ENCODE measurements at regions not wholly inside any gene's neighbourhood (a gene's known extent, or its start where the extent isn't known, plus 50 kb on each side); places are given as distances from the start of the nearest gene placed in this dataset.

DNA sequence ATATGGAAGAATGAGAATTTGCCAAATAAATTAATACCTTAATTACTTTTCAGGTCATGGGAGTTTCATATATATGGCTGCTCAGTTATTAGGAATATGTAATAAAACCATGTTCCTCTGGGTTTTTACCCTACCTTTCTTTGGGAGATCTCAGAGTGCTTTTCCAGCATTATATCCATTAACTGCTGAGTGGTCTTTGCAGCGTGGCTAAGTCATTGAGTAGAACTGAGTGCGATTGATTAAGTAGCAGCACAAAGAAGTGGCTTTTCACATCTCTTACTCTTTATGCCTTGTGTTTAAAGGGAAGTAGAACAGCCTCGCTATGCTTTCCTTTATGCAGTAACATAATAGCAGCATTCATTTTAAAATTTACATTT lies 340.1 kb downstream of the SNAPC1 start:
- H3K9me3 ChIP-seq (ENCODE audit: insufficient read depth, low read length), result no peaks in the 10 kb centered on the region
- H3K79me2 ChIP-seq (ENCODE audit: insufficient read depth, low read length), result no peaks in the 10 kb centered on the region
- no peaks in the 10 kb centered on the region for H4K20me1 ChIP-seq (ENCODE audit: low read depth, low read length)
- H3K4me3 ChIP-seq (ENCODE audit: insufficient read depth, low read length, poor library complexity, severe bottlenecking), result no peak overlapping the region
- H3K27me3 ChIP-seq (ENCODE audit: low read length), result no peaks in the 10 kb centered on the region
- no peak overlapping the region for H3K9ac ChIP-seq (ENCODE audit: low read length)
- H3F3A ChIP-seq (ENCODE audit: insufficient read depth), result no peaks in the 10 kb centered on the region
- no peaks in the 10 kb centered on the region for H3K9me2 ChIP-seq (replicated peaks; ENCODE audit: insufficient read depth, low read length)
- no peak overlapping the region for H3K4me2 ChIP-seq (ENCODE audit: low read depth, low read length, poor library complexity, severe bottlenecking)
- H2AFZ ChIP-seq (ENCODE audit: low read depth, low read length, severe bottlenecking), result no peak overlapping the region
- no peak for TF ChIP-seq EZH2phosphoT487 (conservative IDR thresholded peaks at IDR 0.05; ENCODE audit: low read length)
- TF ChIP-seq, protein P1, sequence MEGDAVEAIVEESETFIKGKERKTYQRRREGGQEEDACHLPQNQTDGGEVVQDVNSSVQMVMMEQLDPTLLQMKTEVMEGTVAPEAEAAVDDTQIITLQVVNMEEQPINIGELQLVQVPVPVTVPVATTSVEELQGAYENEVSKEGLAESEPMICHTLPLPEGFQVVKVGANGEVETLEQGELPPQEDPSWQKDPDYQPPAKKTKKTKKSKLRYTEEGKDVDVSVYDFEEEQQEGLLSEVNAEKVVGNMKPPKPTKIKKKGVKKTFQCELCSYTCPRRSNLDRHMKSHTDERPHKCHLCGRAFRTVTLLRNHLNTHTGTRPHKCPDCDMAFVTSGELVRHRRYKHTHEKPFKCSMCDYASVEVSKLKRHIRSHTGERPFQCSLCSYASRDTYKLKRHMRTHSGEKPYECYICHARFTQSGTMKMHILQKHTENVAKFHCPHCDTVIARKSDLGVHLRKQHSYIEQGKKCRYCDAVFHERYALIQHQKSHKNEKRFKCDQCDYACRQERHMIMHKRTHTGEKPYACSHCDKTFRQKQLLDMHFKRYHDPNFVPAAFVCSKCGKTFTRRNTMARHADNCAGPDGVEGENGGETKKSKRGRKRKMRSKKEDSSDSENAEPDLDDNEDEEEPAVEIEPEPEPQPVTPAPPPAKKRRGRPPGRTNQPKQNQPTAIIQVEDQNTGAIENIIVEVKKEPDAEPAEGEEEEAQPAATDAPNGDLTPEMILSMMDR (IDR thresholded peaks at IDR 0.05; ENCODE audit: insufficient read depth, low read length, poor library complexity, severe bottlenecking), result no peak
- H3K27ac ChIP-seq (ENCODE audit: low read depth, low read length), result no peak overlapping the region
- no peaks in the 10 kb centered on the region for H3K36me3 ChIP-seq (ENCODE audit: low read length)

DNA sequence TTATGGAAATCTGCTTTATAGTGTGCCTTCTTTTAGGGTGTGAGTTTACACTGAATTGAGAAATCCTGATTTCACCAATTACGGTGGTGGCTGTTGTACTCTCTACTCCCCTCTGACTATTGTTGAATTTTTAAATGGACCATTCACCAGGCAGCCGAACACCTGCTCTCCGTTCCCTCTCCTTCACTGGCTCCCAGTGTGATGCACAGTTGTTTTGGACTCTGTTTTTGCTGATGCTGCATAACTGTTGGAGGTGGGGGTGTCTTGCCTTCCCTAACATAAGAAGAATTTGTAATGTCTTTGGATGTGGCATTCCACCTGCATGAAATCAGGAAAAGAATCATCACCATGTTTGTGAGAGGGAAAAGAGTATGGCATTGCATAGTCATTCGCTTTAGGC lies 341.2 kb downstream of the SNAPC1 start:
- Histone ChIP-seq H3K36me3 (ENCODE audit: low read length) (no peaks in the 10 kb centered on the region), H3K27ac (ENCODE audit: low read depth, low read length) (no peak overlapping the region), H3K9ac (ENCODE audit: low read length) (no peak overlapping the region), H3K27me3 (ENCODE audit: low read length) (no peaks in the 10 kb centered on the region), H3K9me2 (replicated peaks; ENCODE audit: insufficient read depth, low read length) (no peaks in the 10 kb centered on the region), H3K4me2 (ENCODE audit: low read depth, low read length, poor library complexity, severe bottlenecking) (no peak overlapping the region), H2AFZ (ENCODE audit: low read depth, low read length, severe bottlenecking) (no peak overlapping the region), H3K79me2 (ENCODE audit: insufficient read depth, low read length) (no peaks in the 10 kb centered on the region), H4K20me1 (ENCODE audit: low read depth, low read length) (no peaks in the 10 kb centered on the region), H3F3A (ENCODE audit: insufficient read depth) (no peaks in the 10 kb centered on the region), H3K4me3 (ENCODE audit: insufficient read depth, low read length, poor library complexity, severe bottlenecking) (no peak overlapping the region), H3K9me3 (ENCODE audit: insufficient read depth, low read length) (no peaks in the 10 kb centered on the region)
- no peak for TF ChIP-seq EZH2phosphoT487 (conservative IDR thresholded peaks at IDR 0.05; ENCODE audit: low read length)
- TF ChIP-seq, protein P1 (IDR thresholded peaks at IDR 0.05; ENCODE audit: insufficient read depth, low read length, poor library complexity, severe bottlenecking), result no peak

DNA sequence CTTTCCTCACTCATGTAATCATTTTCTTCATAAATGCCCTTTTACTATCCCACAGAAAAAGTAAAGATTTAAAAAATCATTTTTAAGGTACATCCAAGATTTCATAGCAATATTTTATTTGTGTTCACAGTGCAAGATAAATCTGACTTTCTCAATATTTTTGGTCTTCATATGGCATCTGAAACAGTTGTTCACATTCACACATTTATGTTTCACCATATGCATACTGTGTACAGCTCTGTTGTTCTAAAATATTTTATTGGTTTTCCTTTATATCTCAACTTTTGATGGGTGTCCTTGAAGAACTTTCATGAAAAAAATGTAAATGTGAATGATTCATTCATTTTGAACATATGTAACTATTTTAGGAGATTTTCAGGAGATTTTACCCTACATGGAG lies 348.7 kb downstream of the SNAPC1 start:
- no peak overlapping the region for H3K4me3 ChIP-seq (ENCODE audit: insufficient read depth, low read length, poor library complexity, severe bottlenecking)
- TF ChIP-seq, protein P1 (IDR thresholded peaks at IDR 0.05; ENCODE audit: insufficient read depth, low read length, poor library complexity, severe bottlenecking), result no peak
- no peak for TF ChIP-seq EZH2phosphoT487 (conservative IDR thresholded peaks at IDR 0.05; ENCODE audit: low read length)
- H3K79me2 ChIP-seq (ENCODE audit: insufficient read depth, low read length), result no peaks in the 10 kb centered on the region
- no peak overlapping the region for H2AFZ ChIP-seq (ENCODE audit: low read depth, low read length, severe bottlenecking)
- H3K4me2 ChIP-seq (ENCODE audit: low read depth, low read length, poor library complexity, severe bottlenecking), result no peak overlapping the region
- H3K27ac ChIP-seq (ENCODE audit: low read depth, low read length), result no peak overlapping the region
- no peaks in the 10 kb centered on the region for H4K20me1 ChIP-seq (ENCODE audit: low read depth, low read length)
- no peaks in the 10 kb centered on the region for H3K36me3 ChIP-seq (ENCODE audit: low read length)
- no peak overlapping the region for H3K9ac ChIP-seq (ENCODE audit: low read length)
- no peaks in the 10 kb centered on the region for H3K9me3 ChIP-seq (ENCODE audit: insufficient read depth, low read length)
- no peaks in the 10 kb centered on the region for H3K27me3 ChIP-seq (ENCODE audit: low read length)
- H3K9me2 ChIP-seq (replicated peaks; ENCODE audit: insufficient read depth, low read length), result no peaks in the 10 kb centered on the region
- H3F3A ChIP-seq (ENCODE audit: insufficient read depth), result no peaks in the 10 kb centered on the region

All from SU-DHL-6 (cell line).